ENCODE measurements at regions not wholly inside any gene's neighbourhood (a gene's known extent, or its start where the extent isn't known, plus 50 kb on each side); places are given as distances from the start of the nearest gene placed in this dataset.

- no peak for TF ChIP-seq CTCF (conservative IDR thresholded peaks at IDR 0.05; ENCODE audit: low read depth, low read length)
- no peak for TF ChIP-seq EZH2 (IDR thresholded peaks at IDR 0.05; ENCODE audit: borderline replicate concordance, low read depth, low read length, poor library complexity, severe bottlenecking)
Measured at GRCh38 chr4:178453057-178453456, 1010.8 kb upstream of the AGA start.
